Midbrain (tissue), 1 donor: ENCODE measurements at regions not wholly inside any gene's neighbourhood (a gene's known extent, or its start where the extent isn't known, plus 50 kb on each side); places are given as distances from the start of the nearest gene placed in this dataset.
"Not testable (repeated sequence)": the region's sequence is repeated elsewhere in the genome, so short reads cannot be mapped to it uniquely, and the experiment has no call there.

ENCODE experiments used
- DNase-seq: peaks from one replicate; lab custom pipeline; 2025; lab: John Stamatoyannopoulos, UW

DNA sequence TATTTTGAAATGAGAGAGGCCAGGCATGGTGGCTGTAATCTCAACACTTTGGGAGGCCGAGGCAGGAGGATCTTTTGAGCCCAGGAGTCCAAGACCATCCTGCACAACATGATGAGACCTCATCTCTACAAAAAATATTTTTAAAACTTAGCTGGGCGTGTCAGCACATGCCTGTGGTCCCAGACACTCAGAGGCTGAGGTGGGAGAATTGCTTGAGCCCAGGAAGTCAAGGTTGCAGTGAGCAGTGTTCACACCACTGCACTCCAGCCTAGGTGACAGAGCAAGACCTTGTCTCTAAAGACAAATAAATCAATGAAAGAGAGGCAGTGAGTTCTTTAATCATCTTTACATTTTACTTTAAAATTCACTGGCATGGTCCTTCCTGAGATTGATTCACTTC, 124.5 kb downstream of the DUSP6 start:
- DNase-seq, result no peak

DNA sequence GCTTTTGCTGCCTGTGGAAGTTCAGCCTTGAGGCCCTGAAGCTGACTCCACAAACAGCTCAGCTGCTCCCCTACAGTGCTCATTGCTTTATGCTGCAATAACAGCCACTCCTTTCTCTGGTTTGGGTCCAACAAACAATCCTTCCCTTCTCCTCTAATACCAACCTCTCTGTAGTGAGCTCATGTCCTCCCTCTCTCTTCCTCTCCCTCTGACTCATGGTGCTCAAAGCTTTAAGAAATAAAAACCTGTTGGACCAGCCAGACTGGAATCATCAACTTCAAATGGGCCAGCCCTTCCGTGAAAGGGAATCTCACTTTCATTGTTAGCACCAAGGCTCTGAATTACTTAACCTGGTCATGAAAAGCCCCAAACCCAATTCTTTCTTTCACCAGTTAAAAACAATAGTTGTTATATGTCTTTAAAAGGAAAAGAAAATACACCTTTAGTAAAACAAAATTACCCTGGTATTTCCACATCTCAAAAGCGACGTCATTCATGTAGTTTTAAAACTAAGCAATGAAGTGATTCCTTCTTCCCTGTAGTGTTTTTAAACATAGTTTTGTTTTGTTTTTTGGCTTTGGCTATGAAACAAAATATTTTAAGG, 126.4 kb downstream of the DUSP6 start:
- no peak for DNase-seq

DNA sequence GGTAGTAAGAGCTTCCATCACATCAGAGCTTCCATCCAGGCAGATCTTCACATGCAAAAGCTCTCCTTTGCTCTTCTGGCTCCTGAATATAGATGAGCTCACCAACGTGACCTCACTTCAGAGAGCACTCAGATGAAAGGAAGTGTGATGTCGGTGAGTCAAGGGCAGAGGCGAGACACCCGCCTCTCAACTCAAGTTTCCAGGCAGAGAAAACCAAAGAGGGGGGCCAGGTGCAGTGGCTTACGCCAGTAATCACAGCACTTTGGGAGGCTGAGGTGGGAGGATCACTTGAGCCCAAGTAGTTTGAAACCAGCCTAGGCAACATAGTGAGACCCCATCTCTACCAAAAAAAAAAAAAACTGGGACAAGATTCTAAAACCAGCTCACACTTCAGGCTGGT, 126.9 kb downstream of the DUSP6 start:
- DNase-seq, result no peak

DNA sequence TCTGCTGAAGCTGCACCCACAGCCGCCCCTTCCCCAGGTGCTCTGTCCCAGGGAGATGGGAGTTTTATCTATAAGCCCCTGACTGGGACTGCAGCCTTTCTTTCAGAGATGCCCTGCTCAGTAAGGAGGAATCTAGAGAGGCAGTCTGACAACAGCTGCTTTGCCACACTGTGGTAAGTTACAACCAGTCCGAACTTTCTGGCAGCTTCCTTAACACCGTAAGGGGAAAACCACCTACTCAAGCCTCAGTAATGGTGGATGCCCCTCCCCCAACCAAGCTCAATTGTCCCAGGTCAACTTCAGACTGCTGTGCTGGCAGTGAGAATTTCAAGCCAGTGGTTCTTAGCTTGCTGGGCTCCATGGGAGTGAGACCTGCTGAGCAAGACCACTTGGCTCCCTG, 129.7 kb downstream of the DUSP6 start:
- DNase-seq, result not testable (repeated sequence)

DNA sequence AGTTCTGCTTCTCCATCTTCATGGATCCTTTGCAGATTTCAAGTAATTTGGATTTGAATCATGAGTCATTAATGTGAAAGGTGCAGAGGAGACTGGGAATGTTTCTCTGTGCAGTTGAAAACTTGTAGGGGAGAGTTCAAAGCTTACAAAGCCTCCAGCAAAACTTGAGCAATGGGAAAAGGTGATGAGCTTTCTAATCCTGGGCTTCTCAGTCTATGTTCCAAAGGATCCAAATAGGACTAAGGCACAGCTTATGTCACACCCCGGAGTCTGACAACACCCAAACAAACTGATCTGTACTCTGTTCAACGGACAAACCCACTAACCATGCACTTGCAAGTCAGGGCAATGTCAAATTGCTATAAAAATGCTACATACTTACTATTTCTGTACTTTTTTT, 134.8 kb downstream of the DUSP6 start:
- no peak for DNase-seq

DNA sequence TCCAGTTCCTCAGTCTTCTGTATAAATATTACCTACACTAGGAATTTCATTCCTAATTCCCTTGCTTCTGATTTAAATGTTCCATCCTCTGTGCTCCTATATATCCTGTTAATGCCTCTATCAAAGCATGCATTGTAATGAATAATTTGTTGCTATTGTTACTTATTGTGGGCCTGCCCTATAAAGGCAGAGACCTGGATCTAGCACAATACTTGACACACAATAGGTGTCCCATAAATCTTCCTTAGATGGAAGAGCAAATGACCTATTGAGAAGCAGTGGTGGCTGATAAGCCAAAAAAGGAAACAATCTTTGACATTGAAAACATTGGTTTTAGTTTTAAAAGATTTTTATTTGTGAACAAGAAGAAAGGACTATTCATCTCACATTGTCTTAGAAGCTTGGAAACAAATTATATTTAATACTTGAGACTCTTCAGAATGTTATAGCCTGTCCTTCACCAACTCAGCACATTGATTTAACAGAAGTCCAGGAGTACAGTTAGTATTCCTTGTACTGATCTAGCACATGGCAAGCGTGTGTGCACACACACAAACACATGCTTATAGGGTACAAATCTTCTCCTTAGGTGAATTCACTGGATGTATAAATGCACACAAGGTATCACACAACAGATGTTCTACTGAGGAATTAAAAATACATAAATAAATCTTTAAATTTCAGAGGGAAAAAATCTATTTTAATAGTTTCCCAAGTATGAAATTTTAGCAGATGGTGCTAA, 135.9 kb downstream of the DUSP6 start:
- DNase-seq, result no peak

DNA sequence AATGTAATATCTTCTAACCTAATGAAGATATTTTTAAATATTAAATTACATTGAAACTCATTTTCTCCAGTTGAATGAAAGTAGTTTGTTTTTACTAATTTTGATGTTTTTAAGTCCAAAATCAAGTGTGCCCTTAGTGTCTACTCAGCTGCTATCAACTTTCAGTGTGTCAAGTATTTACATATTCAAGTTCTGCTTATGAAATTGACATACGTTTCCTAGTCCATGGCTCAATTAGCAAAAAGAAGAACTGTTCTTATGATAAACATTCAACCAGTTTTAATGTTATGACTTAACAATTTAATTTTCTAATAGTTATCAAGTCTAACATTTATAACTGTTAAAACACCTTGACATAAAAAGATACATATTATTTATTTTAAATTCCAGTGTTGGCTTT, 137.1 kb downstream of the DUSP6 start:
- no peak for DNase-seq

DNA sequence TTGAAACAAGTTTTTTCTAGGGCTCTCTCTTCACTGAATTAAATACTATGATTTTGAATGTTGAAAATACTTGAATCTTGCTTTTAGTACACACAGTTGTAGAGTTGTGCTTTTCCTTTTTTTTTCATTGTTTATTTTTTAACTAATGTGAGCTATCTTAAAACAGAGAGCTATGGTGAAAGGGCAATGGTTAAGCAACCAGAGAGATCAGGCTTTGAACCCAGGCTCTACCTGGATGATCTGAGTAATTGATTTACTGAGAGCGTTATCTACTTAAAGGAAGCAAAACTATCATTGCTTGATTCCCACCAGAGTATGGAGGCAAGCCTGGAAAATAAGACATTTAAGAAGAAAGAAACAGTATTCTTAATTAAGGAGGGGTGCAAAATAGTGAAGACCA, 138.6 kb downstream of the DUSP6 start:
- no peak for DNase-seq

DNA sequence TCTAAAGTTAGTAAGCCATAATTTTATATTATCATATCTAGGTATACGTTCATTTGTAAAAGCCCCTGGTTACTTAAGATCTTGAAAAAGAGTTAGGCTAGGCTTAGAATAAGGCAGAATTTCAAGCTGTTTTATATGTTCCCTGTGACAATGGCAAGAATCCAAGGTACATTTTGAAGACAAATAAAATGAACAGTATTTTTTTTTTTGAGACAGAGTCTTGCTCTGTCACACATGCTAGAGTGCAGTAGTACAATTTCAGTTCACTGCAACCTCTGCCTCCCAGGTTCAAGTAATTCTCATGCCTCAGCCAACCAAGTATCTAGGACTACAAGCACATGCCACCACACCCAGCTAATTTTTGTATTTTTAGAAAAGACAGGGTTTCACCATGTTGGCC, 139.2 kb downstream of the DUSP6 start:
- DNase-seq, result no peak

DNA sequence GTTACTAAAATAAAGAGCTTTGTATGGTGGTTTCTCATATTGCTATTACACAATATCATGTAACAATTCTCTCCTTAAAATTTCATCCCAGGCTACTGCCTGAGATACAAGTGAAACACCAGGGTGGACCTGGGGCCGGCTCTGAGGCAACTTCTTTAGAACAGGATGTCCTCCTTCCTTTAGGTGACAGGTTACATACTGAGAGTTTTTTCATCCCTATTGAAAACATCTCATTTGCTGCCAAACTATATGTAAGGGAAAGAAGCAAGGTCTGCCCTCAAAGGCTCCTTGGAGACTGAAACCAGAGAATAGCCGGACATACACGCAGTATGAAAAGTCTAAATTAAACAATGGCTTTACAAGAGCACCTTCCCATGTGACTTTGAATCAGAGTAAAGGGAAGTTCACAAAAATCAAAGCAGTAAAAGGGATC, 139.9 kb downstream of the DUSP6 start:
- DNase-seq, result no peak

DNA sequence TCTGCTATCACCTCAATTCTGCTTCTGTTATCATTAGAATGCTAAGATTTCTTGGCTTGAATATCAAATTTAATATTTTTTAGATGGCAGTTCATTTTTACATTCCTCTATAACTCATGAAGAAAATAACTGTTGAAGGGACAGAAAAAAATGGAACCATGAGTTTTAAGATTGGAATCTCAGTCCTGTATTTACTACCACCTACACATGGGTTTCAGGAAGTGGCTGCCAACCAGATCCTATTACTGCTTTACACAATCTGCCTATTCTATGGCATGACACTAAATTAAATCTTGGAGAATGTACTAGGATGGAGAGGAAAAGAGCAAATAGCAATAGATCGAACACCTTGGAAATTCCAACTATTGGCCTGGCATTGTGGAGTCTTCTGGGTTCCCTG, 140.8 kb downstream of the DUSP6 start:
- DNase-seq, result no peak

DNA sequence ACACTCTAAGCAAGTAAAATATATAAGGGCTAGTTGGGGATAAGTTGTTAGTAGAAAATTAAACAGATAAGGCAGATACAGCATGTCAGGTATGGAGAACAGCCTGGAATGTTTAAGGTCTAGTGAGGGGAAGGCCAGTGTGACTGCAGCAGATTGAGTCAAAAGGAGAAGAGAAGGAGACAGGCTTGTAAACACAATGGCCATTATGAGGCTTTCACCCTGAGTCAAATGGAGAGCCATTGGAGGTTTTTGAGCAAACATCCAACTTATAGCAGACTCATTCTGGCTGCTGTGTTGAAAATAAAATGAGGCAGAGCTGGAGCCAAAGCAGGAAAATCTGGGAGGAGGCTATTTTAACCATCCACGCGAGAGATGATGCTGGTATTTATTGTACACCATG, 142.0 kb downstream of the DUSP6 start:
- no peak for DNase-seq

DNA sequence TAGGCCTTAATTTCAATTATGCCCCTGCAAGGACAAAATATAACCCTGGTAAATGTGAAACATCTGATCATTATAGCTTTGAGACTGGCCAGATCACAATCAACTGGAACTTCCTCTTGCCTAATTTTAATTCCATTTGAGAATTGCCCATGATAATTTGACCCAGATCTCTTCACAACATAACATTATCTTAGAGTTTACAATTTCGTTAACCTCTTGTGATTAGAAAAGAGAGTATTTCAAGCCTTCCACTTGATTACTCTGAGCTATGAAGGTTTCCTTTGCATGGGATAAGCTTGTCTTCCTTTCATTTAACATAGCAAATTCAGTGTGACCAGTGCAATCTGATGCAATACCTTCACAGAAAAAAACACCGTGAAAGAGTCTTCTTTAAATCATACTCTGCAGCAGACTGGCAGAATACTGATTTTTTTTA, 143.6 kb downstream of the DUSP6 start:
- no peak for DNase-seq

DNA sequence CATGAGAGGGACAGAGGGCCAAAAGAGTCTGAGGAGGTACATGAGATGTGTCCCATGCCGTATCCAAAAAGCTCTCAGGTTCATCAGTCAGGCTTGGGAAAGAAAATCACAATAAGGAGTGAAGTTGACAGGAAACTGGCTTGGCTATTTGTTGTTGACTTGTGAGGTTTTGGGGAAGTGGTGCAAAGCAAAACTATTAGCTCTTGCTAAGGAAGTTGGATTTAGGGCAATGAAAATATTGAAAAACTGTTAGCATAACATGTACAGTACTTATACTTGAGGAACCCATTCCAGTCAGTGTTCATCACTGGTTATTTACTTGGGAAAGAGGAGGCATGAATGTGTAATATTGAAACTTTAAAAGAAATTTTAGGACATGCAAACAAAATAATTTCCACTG, 145.9 kb downstream of the DUSP6 start:
- DNase-seq, result no peak

DNA sequence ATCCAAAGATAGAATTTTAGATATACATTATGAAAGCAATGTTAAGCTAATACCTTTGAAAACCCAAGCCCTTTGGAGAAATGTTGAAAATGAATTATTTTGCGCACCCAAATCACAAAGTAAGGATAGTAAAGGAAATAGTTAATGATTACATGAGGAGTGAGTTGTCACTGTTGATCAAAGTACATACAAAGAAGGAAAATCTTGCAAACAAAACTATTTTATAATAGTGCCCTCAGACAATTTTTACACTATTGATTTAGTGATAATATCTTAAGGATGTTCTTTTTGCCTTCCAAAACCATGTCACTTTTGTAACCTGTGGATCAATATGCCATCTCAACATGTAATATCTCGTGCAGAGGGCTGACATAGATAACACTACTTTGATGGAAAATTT, 146.8 kb downstream of the DUSP6 start:
- no peak for DNase-seq

DNA sequence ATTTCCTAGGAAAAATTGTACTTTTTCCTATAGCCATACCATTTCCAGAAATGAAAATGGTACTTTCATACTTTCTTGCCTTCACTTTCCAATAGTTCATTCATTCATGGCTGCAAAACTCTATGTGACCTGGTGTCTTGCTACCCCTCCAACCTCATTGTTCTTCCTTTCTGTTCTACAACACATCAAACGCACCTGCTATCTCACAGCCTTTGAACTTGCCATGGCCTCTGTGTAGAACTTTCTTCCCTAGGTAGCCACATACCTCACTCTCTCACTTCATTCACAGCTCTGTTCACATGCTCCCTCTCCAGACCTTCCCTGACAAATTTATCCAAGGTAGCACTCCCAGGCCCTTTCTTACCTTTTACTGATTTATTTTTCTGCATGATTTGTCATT, 149.2 kb downstream of the DUSP6 start:
- DNase-seq, result no peak

DNA sequence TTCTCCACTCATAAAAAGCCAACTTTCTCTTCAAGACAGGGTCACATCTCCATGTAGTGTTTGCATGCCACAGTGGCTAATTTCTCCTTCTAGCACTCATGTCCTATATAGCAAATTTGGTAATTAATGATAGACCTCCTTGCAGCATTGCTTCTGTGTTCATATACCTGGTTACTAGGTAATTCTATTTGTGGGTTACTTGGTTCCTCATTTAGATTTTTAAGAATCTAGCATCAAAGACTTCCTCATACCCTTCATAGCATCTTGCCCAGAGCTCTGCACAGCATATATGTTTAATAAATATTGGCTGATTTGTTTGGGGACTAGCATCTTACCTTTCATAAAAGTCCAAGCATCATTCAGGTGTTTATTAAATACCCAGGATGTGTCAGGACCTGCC, 152.1 kb downstream of the DUSP6 start:
- DNase-seq, result no peak

DNA sequence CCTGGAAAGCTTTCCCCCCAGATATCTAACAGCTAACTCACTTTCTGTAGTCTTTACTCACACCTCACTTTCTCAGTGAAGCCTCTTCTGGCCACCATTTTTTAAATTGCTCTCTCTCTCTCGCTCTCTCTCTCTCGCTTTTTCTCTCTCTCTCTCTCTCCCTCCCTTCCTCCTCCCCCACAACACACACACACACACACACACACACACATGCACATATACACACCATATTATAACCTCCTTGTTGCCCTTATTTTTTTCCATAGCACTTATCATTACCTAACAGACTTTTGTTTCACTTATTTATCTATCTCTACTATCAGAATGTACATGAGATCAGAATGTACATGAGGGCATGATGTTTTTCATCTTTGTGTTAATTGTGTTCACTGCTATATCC, 156.8 kb downstream of the DUSP6 start:
- DNase-seq, result no peak

DNA sequence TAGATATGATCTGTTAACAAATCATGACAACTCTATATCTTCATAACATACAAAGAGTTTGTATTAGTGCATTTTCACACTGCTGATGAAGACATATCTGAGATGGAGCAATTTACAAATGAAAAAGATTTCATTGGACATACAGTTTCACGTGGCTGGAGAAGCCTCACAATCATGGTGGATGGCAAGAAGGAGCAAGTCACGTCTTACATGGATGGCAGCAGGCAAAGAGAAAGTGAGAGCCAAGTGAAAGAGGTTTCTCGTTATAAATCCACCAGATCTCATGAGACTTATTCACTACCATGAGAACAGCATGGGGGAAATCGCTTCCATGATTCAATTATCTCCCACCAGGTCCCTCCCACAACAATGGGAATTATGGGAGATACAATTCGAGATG, 157.6 kb downstream of the DUSP6 start:
- no peak for DNase-seq

DNA sequence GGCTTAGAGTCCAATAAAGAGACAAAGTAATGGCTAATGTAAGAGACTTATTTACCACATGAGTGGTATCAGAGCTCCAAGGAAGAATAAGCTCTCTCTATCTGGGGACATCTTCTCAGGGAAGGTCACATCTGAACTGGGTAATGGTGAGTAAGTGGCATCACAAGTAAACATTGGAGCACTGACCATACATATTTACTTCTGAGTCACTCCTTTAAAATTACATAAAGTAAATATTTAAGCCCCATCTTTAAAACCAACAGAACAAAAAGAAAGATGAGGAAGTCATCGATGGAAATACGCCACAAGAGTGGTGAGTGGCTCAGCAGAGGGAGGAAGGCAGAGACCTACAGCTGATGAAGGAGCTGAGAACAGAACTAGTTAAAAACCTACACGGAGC, 159.9 kb downstream of the DUSP6 start:
- no peak for DNase-seq

DNA sequence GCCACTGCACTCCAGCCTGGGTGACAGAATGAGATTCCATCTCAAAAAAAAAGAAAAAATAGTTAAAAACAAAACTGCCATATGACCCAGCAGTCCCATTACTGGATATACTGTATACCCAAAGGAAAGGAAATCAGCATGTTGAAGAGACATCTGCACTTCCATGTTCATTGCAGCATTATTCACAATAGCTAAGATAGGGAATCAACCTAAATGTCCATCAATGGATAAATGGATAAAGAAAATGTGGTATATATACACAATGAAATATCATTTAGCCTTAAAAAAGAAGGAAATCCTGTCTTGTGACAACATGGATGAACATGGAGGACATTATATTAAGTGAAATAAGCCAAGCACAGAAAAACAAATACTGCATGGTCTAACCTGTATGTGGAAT, 160.7 kb downstream of the DUSP6 start:
- DNase-seq, result not testable (repeated sequence)

DNA sequence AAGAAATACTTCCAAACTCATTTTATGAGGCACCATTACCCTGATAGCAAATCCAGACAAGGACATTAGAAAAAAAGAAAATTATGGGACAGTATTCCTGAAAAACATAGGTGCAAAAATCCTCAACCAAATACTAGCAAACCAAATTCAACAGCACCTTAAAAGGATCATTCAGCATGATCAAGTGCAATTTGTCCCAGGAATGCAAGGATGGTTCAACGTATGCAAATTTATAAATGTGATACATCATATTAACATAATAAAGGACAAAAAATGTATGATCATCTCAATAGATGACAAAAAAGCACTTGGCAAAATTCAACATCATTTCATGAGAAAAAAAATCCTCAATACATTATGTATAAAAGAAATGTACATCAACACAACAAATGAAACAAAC, 162.9 kb downstream of the DUSP6 start:
- DNase-seq, result no peak

DNA sequence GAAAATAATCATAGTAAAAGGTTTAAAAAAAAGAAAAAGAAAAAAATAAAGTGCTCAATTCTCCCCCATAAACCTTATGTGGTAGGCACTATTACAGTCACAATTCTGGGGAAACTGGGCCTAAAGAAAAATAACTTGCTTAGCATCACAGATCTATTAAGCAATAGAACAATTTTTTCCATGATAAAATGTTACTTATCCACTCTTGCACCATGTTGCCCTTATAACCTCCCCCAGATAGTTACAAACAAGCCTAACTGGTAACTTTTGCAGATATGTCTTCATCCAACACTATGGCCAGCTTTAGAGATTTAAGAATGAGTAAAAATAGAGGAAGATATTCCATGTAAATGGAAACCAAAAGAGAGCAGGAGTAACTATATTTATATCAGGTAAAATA, 164.8 kb downstream of the DUSP6 start:
- no peak for DNase-seq

DNA sequence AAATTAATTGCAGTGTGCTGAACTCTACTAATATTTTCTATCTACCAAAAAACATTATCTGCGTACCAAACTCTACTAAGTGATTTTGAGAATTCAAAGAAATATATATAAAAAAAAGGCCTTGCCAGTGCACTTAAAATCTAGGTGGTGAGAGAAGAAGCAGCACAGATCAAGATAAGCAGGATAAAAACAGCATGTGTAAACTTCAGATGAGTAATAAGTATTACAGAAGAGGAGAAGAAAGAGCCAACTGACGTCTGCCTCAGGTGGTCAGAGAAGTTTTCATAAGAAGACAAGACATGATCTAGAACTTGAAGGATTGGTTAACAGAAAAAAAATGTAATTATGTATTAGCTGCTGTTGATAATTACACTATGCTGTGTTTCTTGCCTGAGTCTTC, 166.4 kb downstream of the DUSP6 start:
- no peak for DNase-seq
